Activated CD4-positive, CD25-positive, alpha-beta regulatory T cell treated with anti-CD3 and anti-CD28 coated beads, Interleukin-2, amount 50 U/mL, for 16 hours (primary cell): ENCODE measurements at regions not wholly inside any gene's neighbourhood (a gene's known extent, or its start where the extent isn't known, plus 50 kb on each side); places are given as distances from the start of the nearest gene placed in this dataset.

ENCODE experiments used
- DNase-seq: peaks from one replicate; pipeline ENCODE4 v3.0.0-alpha.2; 2020; ENCODE audit warnings: low read depth, low spot score

DNA sequence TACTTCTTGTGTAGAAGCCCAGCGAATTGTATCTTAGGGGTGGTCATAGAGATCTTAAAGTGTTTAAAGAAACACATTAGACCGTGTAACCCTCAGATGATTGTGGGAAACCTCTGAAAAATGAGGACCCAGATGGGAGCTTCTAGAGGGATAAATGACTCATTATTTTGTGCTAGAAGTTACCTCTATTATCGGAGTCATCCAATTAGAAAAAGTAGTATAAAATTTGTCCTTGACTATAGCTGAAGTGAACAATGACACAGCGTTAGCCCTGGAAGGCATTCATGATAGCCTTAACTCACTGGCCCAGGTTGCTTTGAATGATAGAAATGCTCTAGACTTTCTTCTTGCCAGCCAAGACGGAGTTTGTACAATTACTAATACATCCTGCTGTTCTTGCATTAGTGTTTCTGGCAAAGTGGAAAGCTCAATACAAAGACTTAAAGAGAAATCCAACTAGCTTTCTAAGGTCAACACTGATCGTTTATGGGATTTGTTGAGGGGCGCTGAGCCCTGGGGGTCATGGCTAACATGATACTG is 178.9 kb upstream of the VEGFC start:
- DNase-seq, result no peak

DNA sequence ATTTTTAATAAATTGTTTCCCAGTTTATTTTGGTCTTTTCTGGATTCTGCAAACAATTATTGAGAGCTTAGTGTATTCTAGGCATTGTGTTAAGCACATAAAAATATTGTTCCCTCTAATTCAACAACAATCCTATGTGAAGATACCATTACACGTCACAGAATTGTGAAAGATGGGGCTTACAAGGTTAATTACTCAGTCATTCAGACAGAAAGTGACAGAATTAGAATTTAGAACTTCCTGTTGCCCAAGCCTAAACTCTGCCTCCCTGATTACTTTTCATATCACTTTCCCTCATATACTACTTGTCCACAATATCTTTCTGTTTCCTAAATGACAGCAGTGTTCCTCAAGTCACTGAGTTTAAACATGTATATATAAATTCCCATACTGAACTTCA is 186.7 kb upstream of the VEGFC start:
- no peak for DNase-seq

DNA sequence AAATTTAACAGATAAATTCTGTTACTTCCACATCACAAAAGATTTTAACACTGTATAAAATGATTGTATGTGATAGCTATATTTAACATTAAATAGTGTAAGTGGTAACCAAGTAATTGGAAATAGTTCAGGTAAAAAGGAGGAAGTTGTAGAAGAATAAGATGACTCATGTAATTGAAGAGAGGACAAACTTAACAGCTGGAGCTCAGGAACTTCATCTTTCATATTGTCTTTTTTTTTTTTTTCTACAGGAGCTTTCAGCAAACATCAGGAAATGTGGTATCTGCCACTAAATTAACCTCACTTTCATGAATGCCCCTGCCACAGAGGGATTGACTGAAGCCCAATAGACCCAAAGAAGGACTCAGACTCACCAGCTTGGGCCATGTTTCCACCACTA is 188.4 kb upstream of the VEGFC start:
- DNase-seq, result no peak

DNA sequence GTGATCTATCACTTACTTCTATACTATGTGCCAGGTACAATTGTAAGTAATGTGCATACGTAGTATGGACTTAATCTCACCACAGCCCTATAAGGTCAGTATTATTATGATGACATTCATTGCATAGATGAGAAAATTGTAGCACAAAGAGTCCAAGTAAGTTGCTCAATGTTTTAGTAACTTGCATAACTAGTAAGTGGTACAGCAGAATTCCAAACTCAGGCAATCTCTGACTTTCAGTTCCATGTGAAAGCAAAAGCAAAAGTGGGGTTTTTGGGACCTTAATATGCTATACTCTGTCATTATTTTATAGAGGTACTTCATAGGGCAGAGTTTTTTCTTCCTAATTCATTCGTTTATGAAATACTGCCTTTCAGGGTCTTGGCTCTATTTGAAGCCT is 188.8 kb upstream of the VEGFC start:
- no peak for DNase-seq

DNA sequence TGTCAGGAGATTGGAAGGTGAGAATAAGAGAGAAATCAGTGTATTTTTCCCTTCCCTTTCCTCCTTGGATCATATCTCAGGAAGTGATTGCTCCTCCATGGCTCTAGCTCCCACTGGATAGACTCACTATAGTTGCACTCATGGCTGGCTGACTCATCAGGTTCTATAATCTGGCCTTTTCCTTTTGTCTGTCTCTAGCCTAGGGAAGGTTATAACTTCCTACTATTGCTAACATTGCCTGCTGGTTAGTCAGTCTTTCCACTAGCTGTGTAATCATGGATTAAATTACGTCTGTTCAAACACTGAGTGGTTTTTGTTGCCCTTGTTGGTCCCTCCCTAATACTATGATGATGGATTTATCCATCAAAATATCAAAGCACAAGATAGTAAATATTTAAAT is 195.5 kb upstream of the VEGFC start:
- no peak for DNase-seq

DNA sequence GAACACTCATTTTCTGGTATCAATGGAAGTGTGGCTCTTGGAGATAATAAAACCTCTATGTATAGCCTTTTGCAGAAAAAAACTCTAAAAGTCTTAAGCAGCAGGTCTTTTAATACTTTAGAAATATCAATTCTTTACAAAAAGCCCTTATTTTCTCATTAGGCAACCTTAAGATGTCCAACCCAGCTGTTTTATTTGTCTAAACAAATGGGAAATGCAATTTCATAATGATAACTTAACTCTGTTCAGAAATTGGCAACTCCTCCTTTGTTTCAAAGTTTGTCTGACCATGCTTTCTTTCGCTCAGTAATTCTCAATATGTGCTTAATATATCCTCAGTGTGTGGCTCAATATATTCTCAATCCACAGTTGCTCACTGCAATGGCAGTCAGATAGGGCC is 196.5 kb upstream of the VEGFC start:
- DNase-seq, result no peak

DNA sequence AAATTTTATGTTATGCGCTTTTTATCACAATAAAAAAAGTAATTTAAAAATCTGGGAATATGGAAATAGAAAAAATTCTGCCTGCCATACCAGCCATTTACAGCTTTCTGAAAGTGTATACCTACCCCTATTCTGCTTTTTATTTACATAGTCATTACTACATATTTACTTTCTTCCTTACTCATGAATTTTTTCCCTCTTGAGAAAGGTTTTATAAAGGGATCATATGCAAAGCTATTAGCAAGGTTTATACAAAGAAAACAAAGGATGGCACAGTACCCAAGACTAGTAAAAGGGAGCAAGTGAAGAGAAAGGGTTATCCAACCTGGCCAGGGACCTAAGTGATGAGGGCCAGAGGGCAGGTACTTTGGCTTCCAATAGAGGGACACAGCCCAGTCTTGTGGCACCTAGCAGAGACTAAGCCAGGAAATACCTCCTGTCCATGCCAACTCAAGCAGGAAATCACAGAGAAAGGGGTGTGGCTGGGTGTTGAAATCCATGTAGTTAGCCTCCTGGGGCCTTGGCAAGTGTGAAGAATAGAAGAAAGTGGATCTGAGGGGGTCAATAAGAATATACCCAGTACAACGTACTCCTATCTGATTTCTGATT is 207.3 kb upstream of the VEGFC start:
- DNase-seq, result no peak

DNA sequence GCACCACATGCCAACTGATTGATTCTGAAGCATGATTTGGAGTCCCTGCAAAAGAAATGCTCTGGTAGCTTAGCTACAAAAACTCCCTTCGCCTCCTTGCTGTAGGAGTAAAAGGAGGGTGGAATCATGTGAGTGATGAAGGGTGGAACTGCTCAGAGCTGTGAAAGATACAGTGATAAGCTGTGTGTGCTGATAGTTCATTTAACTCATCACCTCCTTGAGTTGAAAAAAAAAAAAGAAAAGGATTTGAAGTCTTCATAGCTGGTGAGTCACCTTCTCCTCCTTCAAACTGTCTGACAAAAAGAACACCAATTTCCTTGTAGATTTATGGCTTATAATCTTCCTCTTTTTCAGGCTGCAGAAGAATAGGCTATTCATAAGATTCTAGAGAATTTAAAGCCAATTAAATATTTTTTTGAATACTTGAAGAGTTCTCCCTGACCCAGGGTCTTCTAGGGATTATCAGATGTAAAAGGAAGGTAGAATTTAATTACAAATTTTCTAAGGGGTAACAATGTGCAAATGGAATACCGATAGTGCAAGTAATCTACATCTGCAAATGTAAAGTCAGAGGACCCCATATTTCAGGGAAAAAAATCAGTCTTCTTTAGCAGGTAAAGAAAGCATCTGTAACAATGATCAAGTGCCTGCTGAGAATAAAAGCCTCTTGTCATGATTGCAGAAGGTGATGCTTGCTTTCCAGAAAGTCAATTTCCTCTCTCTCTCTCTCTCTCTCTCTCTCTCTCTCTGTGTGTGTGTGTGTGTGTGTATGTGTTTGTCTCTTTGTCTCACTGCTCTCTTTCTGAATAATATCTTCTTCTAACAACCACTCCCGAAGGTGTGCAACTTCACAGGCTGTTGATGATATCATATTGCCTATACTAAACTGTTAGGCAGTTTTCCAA is 208.8 kb upstream of the VEGFC start:
- no peak for DNase-seq

DNA sequence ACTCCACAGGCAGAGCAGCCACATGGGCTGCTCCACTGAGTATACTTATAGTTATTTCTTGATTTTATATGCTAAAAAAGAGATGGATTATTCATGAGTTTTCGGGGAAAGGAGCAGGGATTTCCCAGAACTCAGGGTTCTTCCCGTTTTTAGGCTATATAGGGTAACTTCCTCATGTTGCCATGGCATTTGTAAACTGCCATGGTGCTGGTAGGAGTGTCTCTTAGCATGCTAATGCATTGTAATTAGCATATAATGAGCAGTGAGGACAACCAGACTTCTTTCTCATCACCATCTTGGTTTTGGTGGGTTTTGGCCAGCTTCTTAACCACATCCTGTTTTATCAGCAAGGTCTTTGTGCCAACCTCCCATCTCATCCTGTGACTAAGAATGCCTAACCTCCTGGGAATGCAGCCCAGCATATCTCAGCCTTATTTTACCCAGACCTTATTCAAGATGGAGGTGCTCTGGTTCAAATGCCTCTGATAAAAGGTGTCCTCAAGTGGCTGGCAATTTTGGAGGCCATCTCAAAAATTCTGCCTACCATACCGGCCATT is 213.0 kb upstream of the VEGFC start:
- DNase-seq, result no peak

DNA sequence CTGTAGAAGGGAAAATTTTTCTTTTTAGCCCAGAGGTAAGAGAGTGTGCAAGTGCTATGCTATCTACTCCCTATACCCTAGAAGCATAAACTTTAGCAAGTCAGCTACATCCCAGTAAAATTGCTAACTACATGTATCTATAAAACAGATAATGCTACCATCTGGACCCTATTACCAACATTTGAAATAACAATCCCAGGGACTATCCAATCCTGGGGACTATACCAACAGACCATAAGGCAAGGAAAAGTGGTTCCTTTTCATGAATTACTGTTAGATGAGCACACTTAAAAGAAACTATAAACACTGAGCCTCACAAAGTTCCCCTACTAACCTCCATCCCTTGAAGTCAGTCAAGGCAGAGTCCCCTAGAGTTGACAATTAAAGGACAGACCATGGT is 213.6 kb upstream of the VEGFC start:
- no peak for DNase-seq

DNA sequence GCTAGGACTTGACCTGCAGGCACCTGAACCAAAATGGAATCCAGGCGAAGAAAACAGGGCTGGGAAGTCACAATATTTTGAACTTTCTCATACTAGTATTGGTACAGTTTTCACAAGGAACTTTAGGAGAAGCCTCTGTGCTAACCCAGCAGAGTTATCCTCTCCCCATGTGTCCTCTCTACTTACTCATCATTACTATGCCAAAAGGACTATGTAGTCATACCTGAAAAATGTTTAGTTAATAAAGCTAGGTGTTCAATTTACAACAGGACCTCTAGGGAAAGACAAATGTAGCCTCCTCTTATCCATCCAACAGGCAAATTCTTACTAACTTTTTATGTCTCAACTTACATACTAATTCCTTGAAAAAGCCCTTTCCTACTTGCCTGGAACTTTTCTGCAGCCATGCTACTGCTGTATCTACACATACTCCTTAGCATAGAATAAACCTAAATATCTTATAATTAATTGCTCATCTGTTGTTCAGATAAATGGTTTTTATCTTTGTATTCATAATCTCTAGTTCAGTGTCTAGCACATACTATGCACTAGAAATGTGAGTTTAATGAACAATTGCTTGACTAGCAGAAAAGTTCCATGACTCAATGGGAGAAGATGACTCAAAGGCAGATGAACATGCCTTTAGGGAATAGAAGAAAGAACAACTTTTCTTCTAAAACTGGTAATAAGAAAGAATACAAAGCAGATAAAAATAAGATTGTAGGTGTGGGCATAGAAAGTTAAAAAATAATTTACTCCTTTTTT is 215.5 kb upstream of the VEGFC start:
- no peak for DNase-seq

DNA sequence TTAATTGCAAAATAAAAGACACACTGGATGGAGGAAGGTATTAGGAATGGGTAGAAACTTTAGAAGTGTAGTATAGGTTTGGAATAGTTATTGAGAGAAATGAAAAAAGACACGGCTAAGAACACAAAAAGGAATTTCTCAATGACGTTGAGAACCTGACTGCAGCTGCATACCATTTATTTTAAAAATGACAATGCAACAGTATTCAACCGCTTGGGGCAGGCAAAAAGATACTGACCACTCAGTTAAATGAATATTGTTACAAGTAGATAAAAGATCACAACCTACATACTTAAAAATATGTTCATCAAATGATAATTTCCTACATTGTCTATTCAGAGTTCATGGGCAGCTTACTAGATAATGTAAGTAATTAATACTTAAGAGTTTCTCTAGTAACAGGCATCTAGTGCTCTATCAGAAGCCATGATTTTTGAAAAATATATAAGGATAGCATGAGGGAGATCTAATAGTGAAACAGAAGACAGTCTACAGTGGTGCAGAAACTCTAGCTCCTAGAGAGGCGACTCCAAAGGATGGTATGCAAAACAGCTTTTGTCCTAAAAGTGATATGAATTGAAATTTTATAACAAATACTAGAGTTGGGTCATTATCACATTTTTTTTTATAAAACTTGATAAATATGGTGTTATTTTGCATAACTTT is 216.2 kb upstream of the VEGFC start:
- DNase-seq, result no peak

DNA sequence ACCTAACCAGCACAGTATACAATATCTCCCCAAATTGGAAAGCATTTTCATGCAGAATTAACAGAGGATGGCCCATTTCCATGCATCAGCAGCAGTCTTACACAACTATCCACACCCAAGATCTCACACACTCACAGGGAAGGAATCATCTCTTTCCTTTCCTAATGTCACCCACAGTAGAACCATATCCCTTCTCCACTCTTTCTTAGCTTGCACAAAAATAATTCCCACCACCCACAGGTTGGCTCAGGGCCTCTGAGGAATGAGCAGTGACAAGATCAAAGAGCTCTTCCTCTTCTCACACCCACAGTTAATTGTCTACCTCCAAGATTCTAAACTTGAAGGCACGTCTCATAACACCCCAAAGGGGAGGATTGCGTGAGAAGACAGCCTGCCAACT is 217.7 kb upstream of the VEGFC start:
- DNase-seq, result no peak

DNA sequence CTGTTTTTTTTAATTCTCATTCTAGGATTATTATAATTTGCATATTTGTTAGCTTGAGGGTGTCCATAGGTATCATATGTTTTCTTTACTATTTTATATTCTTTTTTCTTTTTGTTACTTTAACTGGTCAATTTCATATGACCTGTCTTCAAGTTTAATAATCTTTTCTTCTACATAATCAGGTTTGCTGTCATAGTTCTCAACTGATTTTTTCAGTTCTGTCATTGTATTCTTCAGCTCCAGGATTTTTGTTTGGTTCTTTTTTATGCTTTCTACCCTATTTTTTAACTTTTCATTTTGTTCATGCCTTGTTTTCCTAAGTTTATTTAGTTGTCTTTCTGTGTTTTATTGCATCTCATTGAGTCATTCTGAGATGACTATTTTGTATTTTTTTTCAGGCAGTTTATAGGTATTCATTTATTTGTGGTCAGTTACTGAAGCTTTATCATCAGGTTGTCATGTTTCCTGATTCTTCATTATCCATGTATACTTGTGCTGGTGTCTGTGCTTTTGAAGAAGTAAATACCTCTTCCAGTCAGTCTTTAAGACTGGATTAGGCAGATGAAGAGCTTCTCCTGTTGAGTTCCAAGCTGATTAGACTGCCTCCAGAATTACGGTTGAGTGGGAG is 220.3 kb upstream of the VEGFC start:
- DNase-seq, result no peak

DNA sequence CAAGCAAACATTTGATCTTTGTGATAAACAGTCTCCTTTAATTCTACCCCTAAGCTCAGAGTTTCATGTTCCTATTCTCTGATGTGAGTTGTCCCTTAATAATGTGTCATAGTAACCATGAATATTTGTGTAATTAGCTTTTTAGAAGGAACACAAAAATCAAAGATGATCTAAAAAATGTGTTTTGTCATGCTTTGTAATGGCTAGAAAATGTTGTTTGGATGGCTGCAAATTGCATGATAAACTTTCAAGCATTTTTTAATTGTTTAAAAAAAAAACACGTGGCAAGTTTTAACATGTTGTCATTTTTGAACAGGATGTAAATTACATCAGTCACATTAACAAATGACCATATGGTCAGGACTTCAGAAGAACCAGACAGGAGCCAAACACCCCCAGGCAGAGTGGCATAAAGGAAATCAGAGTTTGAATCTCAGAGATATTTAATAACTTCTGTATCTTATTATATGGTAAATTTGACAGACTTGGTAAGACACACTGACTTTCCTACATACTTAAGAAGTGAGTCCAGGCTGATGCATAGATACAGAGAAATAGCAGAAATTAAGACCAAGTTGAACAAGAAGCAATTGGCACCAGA is 223.9 kb upstream of the VEGFC start:
- no peak for DNase-seq

DNA sequence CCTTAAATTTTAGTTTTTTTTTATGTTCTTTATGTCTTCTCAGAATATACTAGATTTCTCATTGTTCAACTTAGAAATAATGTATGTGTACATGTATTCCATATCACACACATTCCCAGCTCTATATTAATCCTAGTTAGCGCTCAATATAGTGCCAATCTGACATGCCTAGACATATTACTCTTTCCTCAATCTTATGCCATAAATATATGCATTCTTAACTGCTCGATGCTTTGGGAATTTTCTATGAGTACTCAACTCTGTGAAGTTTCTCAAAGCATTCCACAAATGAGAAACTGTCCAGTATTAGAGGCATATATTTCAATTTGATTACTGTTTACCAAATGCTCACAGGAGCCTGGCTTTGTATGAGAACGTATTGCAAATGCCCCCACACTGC is 231.2 kb upstream of the VEGFC start:
- DNase-seq, result no peak

DNA sequence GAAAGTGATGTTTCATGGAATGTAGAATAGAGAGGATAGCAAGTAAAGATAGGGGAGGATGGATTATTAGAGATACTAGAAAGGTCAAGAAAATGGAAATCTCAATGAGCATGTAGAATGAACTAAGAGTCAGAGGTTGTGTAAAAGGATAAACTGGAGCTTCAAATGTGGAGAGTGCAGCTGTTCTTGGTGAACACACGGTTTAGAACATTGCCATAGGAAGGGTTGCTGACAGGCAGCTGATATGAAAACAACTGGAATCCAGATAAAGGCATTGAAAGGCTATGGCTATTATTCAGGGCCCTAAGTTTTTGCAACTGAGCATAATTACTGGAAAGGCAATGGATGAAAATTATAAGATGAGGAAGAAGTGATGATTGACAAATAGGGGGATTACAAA is 239.6 kb upstream of the VEGFC start:
- no peak for DNase-seq

DNA sequence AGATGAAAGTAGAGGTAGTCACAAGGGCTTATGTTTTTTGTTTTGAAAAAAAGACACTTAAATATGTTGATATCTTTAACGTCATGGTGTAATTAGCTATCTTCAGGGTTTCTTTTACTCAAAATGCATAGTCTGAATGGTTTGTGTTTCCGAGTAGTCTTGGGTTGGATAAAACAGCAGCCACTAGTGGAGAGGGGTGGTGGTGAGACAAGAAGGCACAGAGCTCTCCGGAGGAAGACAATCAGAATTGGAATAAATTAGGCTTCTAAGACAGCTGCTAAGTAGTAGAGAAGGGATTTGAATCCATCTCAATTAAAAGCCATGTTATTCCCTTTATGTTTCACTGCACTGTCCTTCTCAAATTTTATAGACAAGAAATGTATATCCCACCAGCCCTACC is 240.4 kb upstream of the VEGFC start:
- DNase-seq, result no peak

DNA sequence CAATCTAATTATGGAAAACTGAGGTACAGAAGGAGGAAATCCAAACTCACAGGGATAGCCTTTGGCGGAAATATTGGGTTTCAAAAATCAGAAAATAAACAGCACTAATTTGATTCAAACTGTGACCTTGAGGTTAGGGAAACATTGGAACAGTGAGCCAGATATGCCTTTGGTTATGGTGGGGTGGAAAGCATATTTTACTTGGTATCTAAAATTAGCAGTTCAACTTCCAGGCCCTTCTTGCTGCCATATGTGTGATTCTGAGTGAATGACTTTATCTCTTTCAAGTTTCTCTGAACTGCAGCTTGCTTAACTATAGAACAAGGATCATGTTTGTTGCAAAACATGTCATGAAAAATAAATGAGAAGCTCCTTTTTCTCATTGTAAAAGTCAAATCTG is 240.9 kb upstream of the VEGFC start:
- DNase-seq, result no peak

DNA sequence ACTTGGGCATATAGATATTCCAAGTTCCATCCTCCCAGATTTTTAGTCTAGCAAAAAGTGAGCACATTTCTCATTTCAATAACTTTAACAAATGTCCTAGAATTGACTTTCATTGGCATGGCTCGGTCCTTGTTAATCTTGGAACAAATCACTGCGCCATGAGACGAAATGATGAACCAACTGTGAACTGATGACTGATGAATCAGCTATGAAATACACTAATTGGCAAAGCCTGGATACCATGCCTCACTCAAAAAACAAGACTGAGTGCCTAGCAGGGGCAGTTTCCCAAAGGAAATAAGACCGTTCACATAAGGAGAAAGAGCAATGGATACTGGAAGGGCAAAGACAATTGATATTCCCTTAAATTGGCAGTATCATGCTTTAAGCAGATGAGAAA is 248.6 kb upstream of the VEGFC start:
- no peak for DNase-seq
